GM12891 (cell line): ENCODE measurements at regions not wholly inside any gene's neighbourhood (a gene's known extent, or its start where the extent isn't known, plus 50 kb on each side); places are given as distances from the start of the nearest gene placed in this dataset.

Source experiments
- PAX5 ChIP-seq: IDR thresholded peaks from 2 replicates; pipeline ENCODE4 v1.6.1; 2011; ENCODE audit warnings: low read length, moderate library complexity, mild to moderate bottlenecking; ENCODE audit not compliant: insufficient read depth, severe bottlenecking
- POLR2A ChIP-seq: IDR thresholded peaks from 2 replicates; pipeline ENCODE4 v1.6.1; 2011; ENCODE audit warnings: low read depth, low read length, control low read depth
- POLR2AphosphoS5 ChIP-seq: IDR thresholded peaks from 2 replicates; pipeline ENCODE4 v1.6.1; 2011; ENCODE audit warnings: low read depth, low read length, control low read depth
- POU2F2 ChIP-seq: IDR thresholded peaks from 2 replicates; pipeline ENCODE4 v1.6.1; 2011; ENCODE audit warnings: low read depth, mild to moderate bottlenecking, control low read depth, low read length, moderate library complexity
- SPI1 ChIP-seq: IDR thresholded peaks from 2 replicates; pipeline ENCODE4 v1.6.1; 2011; ENCODE audit warnings: low read depth, low read length, control low read depth

- TF ChIP-seq POLR2AphosphoS5 (no peak), POLR2A (no peak), PAX5 (no peak), SPI1 (no peak), POU2F2 (no peak)
Measured at GRCh38 chr4:36432586-36432985, 151.2 kb downstream of the DTHD1 start.
